Mesenchymal stem cell (in vitro differentiated cells and primary cell): ENCODE measurements at regions not wholly inside any gene's neighbourhood (a gene's known extent, or its start where the extent isn't known, plus 50 kb on each side); places are given as distances from the start of the nearest gene placed in this dataset.

Experiments used
- DNase-seq: peaks from one replicate; pipeline ENCODE4 v3.0.0-alpha.2; 2013
- H2AFZ ChIP-seq: one replicate; pipeline ENCODE4 v1.6.1; 2013; ENCODE audit warnings: low read depth, mild to moderate bottlenecking, control low read depth, inconsistent platforms, low read length, moderate library complexity
- H2AK5ac ChIP-seq: 2 replicates; pipeline ENCODE4 v1.6.1; 2013; ENCODE audit warnings: low read length, moderate library complexity, mild to moderate bottlenecking, inconsistent platforms; ENCODE audit not compliant: severe bottlenecking
- H2BK120ac ChIP-seq: one replicate; pipeline ENCODE4 v1.6.1; 2013; ENCODE audit warnings: low read depth, mild to moderate bottlenecking, inconsistent platforms, low read length, moderate library complexity
- H2BK12ac ChIP-seq, 2 experiments: one replicate each; pipeline ENCODE4 v1.6.1; 2013; ENCODE audit warnings: inconsistent platforms in 2 of 2, low read length in 2 of 2, mild to moderate bottlenecking in 2 of 2, moderate library complexity in 2 of 2, control low read depth in 1 of 2
- H2BK15ac ChIP-seq: one replicate; pipeline ENCODE4 v1.6.1; 2013; ENCODE audit warnings: mild to moderate bottlenecking, low read depth, inconsistent platforms; ENCODE audit not compliant: poor library complexity, severe bottlenecking
- H2BK5ac ChIP-seq: 2 replicates; pipeline ENCODE4 v1.6.1; 2013; ENCODE audit warnings: low read depth, mild to moderate bottlenecking, low read length, control low read depth, inconsistent platforms; ENCODE audit not compliant: poor library complexity, severe bottlenecking
- H3K14ac ChIP-seq, 2 experiments: one replicate each; pipeline ENCODE4 v1.6.1; 2013; ENCODE audit warnings: inconsistent platforms in 2 of 2, low read length in 2 of 2, control low read depth in 1 of 2, mild to moderate bottlenecking in 1 of 2, moderate library complexity in 1 of 2
- H3K18ac ChIP-seq, 2 experiments: one replicate each; pipeline ENCODE4 v1.6.1; 2013; ENCODE audit warnings: inconsistent platforms in 2 of 2, low read length in 2 of 2, control low read depth in 1 of 2, low read depth in 1 of 2, mild to moderate bottlenecking in 1 of 2
- H3K23ac ChIP-seq, 2 experiments: one replicate each; pipeline ENCODE4 v1.6.1; 2013; ENCODE audit warnings: inconsistent platforms in 2 of 2, low read length in 2 of 2, mild to moderate bottlenecking in 2 of 2, moderate library complexity in 2 of 2, control low read depth in 1 of 2
- H3K27ac ChIP-seq: 2 replicates; pipeline ENCODE4 v1.5.1; 2013; ENCODE audit warnings: mild to moderate bottlenecking, moderate library complexity, low read length, control low read depth, inconsistent platforms; ENCODE audit not compliant: poor library complexity, severe bottlenecking
- H3K27me3 ChIP-seq, 2 experiments: 2 replicates each; pipeline versions ENCODE4 v1.6.1 to v1.7.0; 2013; ENCODE audit warnings: low read length in 2 of 2, mild to moderate bottlenecking in 2 of 2, moderate library complexity in 2 of 2, control low read depth in 1 of 2, inconsistent platforms in 1 of 2; ENCODE audit not compliant: control insufficient read depth in 1 of 2, insufficient read depth in 1 of 2
- H3K36me3 ChIP-seq, 2 experiments: 2 replicates each; pipeline versions ENCODE4 v1.6.1 to v1.7.0; 2013; ENCODE audit warnings: low read length in 2 of 2, control low read depth in 1 of 2, inconsistent platforms in 1 of 2, low read depth in 1 of 2, mild to moderate bottlenecking in 1 of 2; ENCODE audit not compliant: insufficient read depth in 2 of 2, control insufficient read depth in 1 of 2
- H3K4ac ChIP-seq, 2 experiments: one replicate each; pipeline ENCODE4 v1.6.1; 2013; ENCODE audit warnings: inconsistent platforms in 2 of 2, low read length in 2 of 2, mild to moderate bottlenecking in 2 of 2, moderate library complexity in 2 of 2, control low read depth in 1 of 2, low read depth in 1 of 2
- H3K4me1 ChIP-seq: 2 replicates; pipeline ENCODE4 v1.6.1; 2013; ENCODE audit warnings: low read depth, low read length, control low read depth; ENCODE audit not compliant: control insufficient read depth, insufficient read depth
- H3K4me2 ChIP-seq: 2 replicates; pipeline ENCODE4 v1.6.1; 2013; ENCODE audit warnings: low read length, mild to moderate bottlenecking, inconsistent platforms; ENCODE audit not compliant: poor library complexity, severe bottlenecking
- H3K4me3 ChIP-seq, 2 experiments: 2 replicates each; pipeline versions ENCODE4 v1.5.1 to v1.7.0; 2013; ENCODE audit warnings: low read length in 2 of 2, mild to moderate bottlenecking in 2 of 2, control low read depth in 1 of 2, low read depth in 1 of 2; ENCODE audit not compliant: insufficient read depth in 1 of 2
- H3K79me1 ChIP-seq: replicated peaks from 2 replicates; pipeline ENCODE4 v1.6.1; 2013; ENCODE audit warnings: mild to moderate bottlenecking, control low read depth, low read length, inconsistent platforms; ENCODE audit not compliant: poor library complexity, severe bottlenecking
- H3K9ac ChIP-seq: 2 replicates; pipeline ENCODE4 v1.7.0; 2013; ENCODE audit warnings: mild to moderate bottlenecking, low read length, moderate library complexity
- H3K9me3 ChIP-seq: 2 replicates; pipeline ENCODE4 v1.7.0; 2013; ENCODE audit warnings: mild to moderate bottlenecking, low read length; ENCODE audit not compliant: control insufficient read depth
- H4K8ac ChIP-seq: one replicate; pipeline ENCODE4 v1.6.1; 2013; ENCODE audit warnings: inconsistent platforms, mild to moderate bottlenecking, low read length, moderate library complexity
- H4K91ac ChIP-seq: one replicate; pipeline ENCODE4 v1.6.1; 2013; ENCODE audit warnings: mild to moderate bottlenecking, low read length, inconsistent platforms
- WGBS: methylation state at CpG from one replicate; pipeline ENCODE4 v1.1.7; 2013; ENCODE audit warnings: mixed read lengths; 5-methylcytosine and 5-hydroxymethylcytosine counted together

DNA sequence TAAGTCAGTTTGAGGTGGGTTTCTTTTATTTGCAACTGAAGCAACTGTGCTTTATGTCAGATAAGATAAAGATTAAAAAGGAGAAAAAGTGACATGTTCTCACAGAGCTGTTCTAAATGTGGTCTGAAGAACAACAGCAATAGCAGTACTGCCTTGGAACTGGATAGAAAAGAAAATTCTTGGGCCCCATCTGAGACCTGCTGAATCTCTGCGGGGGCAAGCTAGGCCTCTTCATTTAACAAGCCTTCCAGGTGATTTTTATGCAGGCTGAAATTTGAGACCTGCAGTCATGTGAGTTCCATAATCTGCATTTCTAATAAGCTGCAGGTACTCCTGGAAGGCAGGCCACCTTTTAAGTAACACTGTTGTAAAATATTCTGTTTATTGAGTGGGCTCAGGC is 91.4 kb upstream of the CTSC start:
- 80% methylated on average over 1 of the region's 1 CpG for WGBS
- Histone ChIP-seq H3K14ac (no peak overlapping the region), H3K36me3 (peaks cover 0 to under 1% of the 10 kb centered on the region in 2 experiments)

DNA sequence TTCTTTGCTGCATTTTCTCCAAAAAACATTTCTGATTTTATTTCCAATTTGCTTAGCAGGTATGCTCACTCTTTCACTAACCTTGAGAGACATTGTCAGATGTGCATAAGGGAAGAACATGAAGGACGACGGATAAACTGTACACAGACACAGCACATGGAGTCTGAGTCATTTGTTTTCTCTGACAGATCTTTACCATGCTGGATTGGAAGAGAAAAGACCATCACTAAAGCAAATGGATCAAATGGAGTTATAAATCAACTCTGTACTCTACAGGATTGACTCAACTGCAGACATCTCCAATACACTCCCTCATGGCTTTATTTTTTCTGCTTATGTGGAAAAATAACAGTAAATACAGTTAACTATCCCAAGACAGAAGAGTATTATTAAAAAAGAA is 90.2 kb upstream of the CTSC start:
- H3K14ac ChIP-seq: no peak overlapping the region
- H2AK5ac ChIP-seq: no peak overlapping the region
- no peaks in the 10 kb centered on the region for H3K79me1 ChIP-seq
- H3K4me3 ChIP-seq: no peak overlapping the region
- no peaks in the 10 kb centered on the region for H3K27me3 ChIP-seq
- no peak overlapping the region for H3K9ac ChIP-seq
- H4K8ac ChIP-seq: no peak overlapping the region
- H3K4ac ChIP-seq: no peak overlapping the region
- H3K4me1 ChIP-seq: no peaks in the 10 kb centered on the region
- H2AFZ ChIP-seq: no peak overlapping the region
- H3K9me3 ChIP-seq: no peaks in the 10 kb centered on the region
- no peak overlapping the region for H4K91ac ChIP-seq
- no peaks in the 10 kb centered on the region for H3K36me3 ChIP-seq
- no peak overlapping the region for H2BK5ac ChIP-seq
- 72% methylated on average over 2 of the region's 2 CpGs for WGBS
- no peak overlapping the region for H3K4me2 ChIP-seq
- no peak overlapping the region for H3K23ac ChIP-seq
- no peak for DNase-seq
- no peak overlapping the region for H3K27ac ChIP-seq
- no peak overlapping the region for H2BK15ac ChIP-seq
- no peak overlapping the region for H3K18ac ChIP-seq
- no peak overlapping the region for H2BK12ac ChIP-seq
- H2BK120ac ChIP-seq: no peak overlapping the region

More for the DNA sequence above, 91.4 kb upstream of the CTSC start:
- Histone ChIP-seq H2AFZ (no peak overlapping the region), H3K79me1 (no peaks in the 10 kb centered on the region), H3K4ac (no peak overlapping the region), H3K9me3 (no peaks in the 10 kb centered on the region), H2BK15ac (no peak overlapping the region), H2BK120ac (no peak overlapping the region), H3K4me2 (no peak overlapping the region), H4K91ac (no peak overlapping the region), H2BK12ac (no peak overlapping the region), H3K27me3 (no peaks in the 10 kb centered on the region), H2BK5ac (no peak overlapping the region), H3K23ac (no peak overlapping the region), H3K4me1 (no peaks in the 10 kb centered on the region), H2AK5ac (no peak overlapping the region), H3K9ac (no peak overlapping the region), H4K8ac (no peak overlapping the region), H3K27ac (no peak overlapping the region), H3K18ac (no peak overlapping the region), H3K4me3 (no peak overlapping the region)
- DNase-seq: no peak

DNA sequence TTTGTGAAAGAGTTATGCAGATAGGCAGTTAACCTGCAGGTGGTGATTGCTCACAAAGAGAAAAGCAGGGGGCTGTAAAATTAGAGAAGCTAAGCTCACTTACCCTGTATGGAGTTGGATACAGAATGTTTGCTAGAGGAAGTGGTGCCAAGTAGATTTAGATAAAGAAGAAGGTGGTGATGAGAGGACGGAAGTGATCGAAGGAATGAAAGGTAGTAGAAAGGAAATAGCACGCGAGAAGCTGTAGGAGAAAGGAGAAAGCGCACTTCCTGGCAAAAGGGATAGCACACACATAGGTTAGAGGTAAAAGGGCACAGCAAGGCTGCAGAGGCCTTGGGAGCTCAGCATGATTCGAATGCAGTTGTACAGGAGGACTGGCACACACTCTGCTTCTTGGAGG is 87.3 kb upstream of the CTSC start:
- no peak overlapping the region for H3K4me3 ChIP-seq
- H3K36me3 ChIP-seq: no peaks in the 10 kb centered on the region
- H3K27ac ChIP-seq: no peak overlapping the region
- peak overlapping the region in 1 of 2 experiments; percentile 59 for H2BK12ac ChIP-seq
- no peaks in the 10 kb centered on the region for H3K79me1 ChIP-seq
- no peaks in the 10 kb centered on the region for H3K4me1 ChIP-seq
- H3K27me3 ChIP-seq: no peaks in the 10 kb centered on the region
- H3K9ac ChIP-seq: no peak overlapping the region
- no peak overlapping the region for H4K91ac ChIP-seq
- no peak overlapping the region for H2BK15ac ChIP-seq
- no peak overlapping the region for H4K8ac ChIP-seq
- H3K23ac ChIP-seq: peak overlapping the region in 1 of 2 experiments; percentile 18
- no peak overlapping the region for H2AK5ac ChIP-seq
- no peak for DNase-seq
- no peak overlapping the region for H3K4me2 ChIP-seq
- H2AFZ ChIP-seq: no peak overlapping the region
- no peaks in the 10 kb centered on the region for H3K9me3 ChIP-seq
- H3K4ac ChIP-seq: peak overlapping the region in 1 of 2 experiments; percentile 35
- no peak overlapping the region for H3K14ac ChIP-seq
- no peak overlapping the region for H2BK120ac ChIP-seq
- H3K18ac ChIP-seq: no peak overlapping the region
- H2BK5ac ChIP-seq: no peak overlapping the region
- WGBS: 87% methylated on average over 6 of the region's 6 CpGs

DNA sequence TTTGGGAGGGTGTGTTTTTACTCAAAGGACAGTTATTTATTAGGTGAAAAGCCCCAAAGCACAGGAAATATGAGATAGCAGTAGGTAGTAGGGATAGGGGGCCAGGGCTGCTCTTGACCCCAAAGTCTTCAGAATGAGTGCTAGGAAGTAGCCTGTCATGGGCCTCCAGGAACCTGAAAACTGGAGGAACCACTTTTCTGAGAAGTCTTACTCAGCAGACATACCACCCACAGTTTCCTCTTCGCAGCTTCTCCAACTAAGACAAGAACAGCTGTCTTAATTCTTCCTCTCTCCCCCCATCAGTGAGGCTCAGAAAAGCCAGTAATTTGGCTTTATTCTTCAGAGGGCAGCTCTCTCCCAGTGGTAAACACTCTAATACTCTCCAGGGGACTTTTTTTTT is 84.0 kb upstream of the CTSC start:
- Histone ChIP-seq H3K27ac (no peak overlapping the region), H3K36me3 (no peaks in the 10 kb centered on the region), H3K23ac (no peak overlapping the region), H3K79me1 (no peaks in the 10 kb centered on the region), H3K14ac (no peak overlapping the region), H3K4me3 (no peak overlapping the region), H2BK120ac (no peak overlapping the region), H3K18ac (no peak overlapping the region), H2BK5ac (no peak overlapping the region), H3K4ac (no peak overlapping the region), H3K9me3 (no peaks in the 10 kb centered on the region), H2AK5ac (no peak overlapping the region), H2AFZ (no peak overlapping the region), H2BK12ac (no peak overlapping the region), H4K8ac (no peak overlapping the region), H2BK15ac (no peak overlapping the region), H3K9ac (peak overlapping the region; percentile 28), H4K91ac (no peak overlapping the region), H3K4me2 (peak overlapping the region; percentile 17), H3K4me1 (no peaks in the 10 kb centered on the region), H3K27me3 (no peaks in the 10 kb centered on the region)
- DNase-seq: peak; percentile 46
- 8% methylated on average over 1 of the region's 1 CpG for WGBS
